ENCODE measurements at regions not wholly inside any gene's neighbourhood (a gene's known extent, or its start where the extent isn't known, plus 50 kb on each side); places are given as distances from the start of the nearest gene placed in this dataset.

GRCh38 chr13:99859178-99860177, 112.1 kb downstream of the ZIC5 start:
- DNase-seq, result no peak

- no peak for DNase-seq
Measured at GRCh38 chr13:99857738-99858137, 113.8 kb downstream of the ZIC5 start.

DNA sequence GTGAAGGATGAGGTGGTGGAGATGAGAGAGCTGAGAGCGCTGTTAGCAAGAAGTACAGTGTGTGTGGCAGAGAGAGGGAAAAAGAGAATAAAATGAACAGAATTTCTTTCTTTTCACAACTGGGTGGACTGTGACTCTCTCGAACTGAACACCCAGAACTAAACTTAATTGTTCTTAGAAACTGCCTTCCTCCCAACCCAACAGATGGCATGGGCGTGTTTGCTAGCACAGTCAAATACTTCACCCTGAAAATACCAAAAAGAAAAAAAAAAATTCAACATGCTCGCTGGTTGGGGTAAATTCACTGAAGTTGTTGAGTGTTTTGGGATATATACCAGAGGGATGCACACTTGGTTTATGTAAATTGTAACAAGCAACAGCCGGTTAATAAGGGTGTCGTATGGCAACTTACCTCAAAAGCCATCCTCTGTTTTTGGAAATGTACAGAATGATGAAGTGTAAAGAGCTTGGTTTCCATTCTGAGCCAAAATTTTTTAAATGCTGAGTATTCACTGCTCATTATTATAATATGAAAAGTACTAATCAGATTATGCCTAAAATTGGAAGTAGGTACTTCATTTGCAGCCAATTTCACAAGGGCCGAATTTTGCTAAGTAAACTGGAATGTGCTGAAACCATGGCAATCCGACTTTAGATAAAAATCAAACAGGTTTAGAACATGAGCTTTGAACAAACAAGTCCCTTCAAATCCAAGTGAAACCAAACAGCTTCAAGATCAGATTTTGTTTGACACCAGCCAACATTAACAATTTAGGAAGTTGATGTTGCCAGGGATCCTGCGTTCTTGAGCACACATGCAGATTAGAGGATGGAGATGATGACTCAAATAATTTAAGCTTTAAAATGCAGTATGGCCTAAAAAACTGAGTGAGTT, 115.8 kb downstream of the ZIC5 start:
- DNase-seq, result no peak

DNA sequence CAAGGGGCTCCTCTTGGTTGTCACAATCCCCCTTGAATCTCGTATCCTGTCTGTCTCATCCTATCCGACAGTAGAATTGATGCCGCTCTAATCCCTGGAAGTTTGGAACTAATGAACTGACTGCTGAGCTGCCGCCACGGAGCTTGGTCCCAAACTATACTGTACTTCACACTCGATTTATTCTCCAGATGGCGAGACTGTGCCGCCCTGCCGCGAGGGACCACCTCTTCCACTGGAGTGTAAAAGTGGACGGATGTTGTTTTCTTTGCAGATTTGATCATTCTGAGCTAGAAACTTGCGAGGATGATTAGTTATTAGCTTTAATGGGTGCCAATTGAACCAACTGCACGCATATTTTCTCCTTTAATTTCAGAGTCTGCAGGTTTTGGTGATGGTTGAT, 117.2 kb downstream of the ZIC5 start:
- no peak for DNase-seq

- DNase-seq, result no peak
Measured at GRCh38 chr13:99847318-99847750, 124.2 kb downstream of the ZIC5 start.

GRCh38 chr13:99845161-99845874, 126.2 kb downstream of the ZIC5 start:
- DNase-seq, result no peak

GRCh38 chr13:99844421-99844820, 127.1 kb downstream of the ZIC5 start:
- no peak for DNase-seq

DNA sequence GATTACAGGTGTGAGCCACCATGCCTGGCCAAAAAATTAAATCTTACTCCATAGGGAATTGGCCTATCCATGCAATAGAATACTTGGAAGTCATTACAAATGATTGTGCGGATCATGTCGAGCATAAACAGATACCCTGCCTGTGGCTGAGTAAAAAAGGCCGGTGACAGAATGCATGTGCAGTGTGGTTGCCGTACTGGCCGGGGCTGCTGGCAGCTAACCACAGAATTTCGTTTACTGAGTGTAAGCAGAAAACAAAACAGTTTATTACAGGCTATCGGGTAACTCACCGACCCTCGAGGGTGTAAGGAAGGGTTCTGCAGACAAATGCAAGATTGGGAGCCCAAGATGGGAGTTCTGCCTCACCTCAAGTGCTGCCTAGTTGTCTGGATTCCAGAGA, 127.7 kb downstream of the ZIC5 start:
- no peak for DNase-seq

DNA sequence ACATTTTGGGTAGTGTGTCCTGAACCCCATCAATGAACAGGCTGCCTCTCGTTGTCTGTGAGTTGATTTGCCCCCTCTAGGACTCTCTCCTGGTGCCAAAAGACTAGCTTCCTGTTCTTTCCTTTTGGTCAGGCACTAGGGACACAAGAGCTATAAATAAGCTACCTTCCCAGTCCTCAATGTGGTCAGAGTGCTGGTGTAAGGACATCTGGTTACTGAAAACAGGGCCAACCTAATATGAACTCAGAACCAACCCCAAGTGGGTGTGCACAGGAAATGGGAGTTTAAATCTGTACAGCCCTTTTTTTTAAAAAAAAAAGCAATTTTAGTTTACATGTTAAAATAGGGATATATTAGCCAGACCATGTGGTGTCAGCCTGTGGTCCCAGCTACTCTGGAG, 129.2 kb downstream of the ZIC5 start:
- DNase-seq, result no peak

DNA sequence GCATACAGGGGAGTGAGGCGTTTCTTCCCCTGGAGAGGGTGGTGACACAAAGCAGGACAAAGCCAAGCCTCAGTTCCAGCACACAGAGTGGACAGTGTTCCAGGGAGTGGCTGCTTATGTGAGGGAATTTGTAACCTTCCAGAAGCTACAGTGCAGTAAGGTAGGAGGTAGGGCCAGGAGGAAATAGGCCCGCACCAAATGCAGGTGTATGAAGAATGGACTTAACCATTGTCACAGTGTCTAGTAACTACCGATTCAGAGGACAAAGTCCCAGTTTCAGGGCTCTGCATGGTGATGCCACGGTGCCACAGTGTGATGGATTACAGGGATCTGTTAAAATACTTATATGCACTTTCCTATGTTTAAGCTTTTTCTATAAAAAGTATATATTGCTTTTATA, 135.3 kb downstream of the ZIC5 start:
- no peak for DNase-seq

DNA sequence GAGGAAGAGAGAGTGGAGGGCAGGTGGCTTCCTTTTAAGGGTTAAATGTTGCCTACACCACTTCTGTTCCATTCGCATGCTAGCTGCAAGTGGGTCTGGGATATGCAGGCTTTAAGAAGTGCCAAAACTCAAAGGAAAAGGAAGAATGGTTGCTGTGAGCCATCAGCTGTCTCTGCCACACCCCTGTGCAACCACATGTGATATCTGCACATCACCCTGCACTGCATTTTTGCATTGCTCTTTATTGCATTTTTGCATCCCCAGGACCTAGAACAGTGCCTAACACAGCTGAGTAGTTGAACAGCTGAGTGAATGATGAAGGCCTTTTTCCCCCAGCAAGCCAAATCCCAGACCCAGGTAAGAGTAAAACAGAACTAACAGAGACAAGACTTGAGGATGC, 136.1 kb downstream of the ZIC5 start:
- DNase-seq, result no peak

DNA sequence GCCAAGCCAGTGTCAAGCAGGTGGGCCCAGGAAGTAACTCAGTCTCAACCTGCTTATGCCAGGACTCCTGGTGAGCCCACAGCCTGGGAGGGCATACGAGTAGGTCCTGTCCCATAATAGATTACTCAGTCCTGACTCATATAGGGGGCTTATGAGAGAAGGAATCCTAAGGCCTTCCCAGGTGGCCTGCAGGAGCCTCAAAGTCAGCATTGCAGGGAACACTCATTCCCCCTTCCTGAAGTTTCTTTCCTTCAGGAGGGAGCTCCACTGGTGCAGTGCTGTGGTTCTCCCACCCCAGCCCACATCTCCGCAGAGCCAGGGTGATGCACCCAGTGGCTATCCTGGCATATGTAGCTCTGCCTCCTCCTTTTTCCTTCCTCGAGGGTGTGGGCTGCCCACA, 137.3 kb downstream of the ZIC5 start:
- no peak for DNase-seq

- no peak for DNase-seq
Measured at GRCh38 chr13:99832347-99832746, 139.2 kb downstream of the ZIC5 start.

DNA sequence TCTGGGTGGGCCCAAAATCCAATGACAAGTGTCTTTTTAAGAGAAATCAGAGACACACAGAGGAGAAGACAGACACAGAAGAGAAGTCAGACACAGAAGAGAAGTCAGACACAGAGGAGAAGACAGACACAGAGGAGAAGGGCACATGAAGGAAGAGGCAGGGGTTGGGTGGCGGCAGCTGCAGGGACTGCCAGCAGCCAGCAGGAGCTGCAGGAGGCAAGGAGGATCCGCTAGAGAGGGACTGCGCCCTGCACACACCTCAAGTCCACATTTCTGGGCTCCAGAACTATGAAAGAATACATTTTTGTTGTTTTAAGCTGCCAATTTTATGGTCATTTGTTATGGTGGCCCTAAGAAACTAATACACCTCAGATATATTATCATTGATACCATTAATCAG, 140.6 kb downstream of the ZIC5 start:
- no peak for DNase-seq

DNA sequence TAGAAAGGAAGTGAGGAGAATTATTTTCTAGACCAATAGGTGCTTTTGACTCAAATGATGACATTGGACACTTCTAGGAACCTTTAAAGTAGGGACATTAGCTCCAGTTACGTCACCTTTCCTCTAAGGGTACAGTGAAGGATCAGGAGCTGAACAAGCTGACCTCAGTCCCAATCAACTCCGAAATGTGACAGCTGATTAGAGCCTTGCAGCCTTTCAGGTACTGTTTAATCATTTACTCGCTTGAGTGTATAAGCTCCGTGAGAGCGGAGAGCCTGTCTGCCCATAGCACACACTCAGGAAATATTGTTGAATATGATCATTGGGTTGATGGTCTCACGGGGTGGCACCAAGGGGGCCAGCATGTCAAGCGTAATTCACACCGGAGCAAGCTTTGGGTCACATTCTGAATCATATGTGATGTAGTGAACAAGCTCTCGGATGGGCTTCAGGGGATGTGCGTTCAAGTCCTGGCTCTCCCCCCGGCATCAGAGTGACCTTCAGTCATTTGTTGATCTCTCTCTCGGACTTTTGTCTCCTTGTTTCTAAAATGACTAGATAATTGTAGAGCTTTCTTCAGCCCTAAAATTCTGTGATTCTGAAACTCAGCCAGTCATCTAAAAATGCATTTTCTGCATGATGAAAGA, 141.9 kb downstream of the ZIC5 start:
- DNase-seq, result no peak

DNA sequence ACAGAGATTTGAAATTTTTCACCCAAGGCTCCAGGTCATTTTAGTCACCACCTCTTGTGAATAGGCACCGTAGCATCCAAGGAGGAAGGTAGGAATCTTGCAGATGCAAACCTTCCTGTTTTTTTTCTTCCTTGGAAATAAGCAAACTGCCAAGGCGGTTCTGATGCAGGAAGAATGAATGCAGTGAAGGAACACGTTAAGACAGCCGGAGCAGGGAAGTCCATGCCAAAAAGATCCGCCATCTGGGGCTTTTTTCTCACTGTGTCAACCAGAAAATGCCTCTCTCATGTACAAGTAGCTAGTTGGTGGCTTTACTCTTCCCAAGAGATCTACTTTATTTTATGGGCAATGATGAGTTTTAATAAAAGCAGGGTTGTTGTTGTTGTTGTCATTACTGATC, 142.4 kb downstream of the ZIC5 start:
- no peak for DNase-seq

GRCh38 chr13:99828735-99829134, 142.8 kb downstream of the ZIC5 start:
- DNase-seq, result no peak

DNA sequence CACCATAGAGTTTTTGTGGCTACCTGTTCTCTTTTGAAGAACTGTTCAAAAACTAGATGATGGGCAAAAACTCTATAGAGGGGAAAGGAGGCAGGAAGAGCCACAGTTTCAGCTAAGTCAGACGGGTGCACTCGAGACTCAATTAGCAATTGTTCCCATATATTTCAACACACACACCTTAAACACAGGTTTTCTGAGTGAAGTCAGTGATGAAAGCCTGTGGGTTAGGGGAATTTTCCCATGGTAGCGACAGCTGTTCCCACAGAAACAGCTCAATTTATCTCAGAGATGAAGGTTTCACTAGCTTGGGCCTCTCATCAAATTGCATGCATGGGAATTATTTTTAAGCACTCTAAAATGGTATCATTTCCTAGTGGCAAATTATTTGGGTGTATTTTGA, 143.4 kb downstream of the ZIC5 start:
- DNase-seq, result no peak

DNA sequence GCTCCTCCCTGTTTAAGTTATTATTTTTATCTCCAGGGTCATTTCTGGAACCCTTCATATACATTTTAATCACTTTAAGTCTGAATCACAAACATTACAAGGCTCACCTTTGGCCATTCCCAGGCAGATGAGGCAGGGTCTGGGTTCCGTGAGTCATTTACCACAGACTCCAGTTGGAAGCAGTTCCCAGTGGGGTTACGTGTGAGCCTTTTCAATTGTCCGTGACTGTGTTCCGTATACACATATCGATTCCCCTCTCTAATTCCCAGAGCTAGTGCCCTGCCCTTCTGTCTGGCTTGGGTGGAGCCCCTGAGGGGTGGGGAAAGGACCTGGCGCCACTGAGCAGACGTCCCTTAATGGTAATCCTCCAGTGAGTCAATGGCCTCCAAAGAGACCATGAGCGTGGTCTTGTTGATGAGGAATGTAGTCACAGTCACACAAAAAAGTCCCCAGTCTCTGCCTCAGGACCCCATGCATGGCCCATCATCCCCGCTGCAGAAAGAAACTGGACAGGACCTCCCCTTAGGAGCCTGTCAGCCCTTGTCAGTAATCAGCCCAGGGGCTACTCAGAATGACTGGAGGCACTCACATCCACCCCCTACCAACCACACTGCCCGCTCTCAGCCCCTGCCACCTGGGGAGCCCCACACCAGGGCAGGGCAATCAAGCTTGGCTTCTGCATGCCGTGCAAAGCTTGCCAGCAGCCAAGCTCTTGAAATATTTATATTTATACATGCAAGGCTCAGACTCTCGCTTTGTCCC, 144.4 kb downstream of the ZIC5 start:
- no peak for DNase-seq

- DNase-seq, result no peak
Measured at GRCh38 chr13:99823961-99824360, 147.6 kb downstream of the ZIC5 start.

DNA sequence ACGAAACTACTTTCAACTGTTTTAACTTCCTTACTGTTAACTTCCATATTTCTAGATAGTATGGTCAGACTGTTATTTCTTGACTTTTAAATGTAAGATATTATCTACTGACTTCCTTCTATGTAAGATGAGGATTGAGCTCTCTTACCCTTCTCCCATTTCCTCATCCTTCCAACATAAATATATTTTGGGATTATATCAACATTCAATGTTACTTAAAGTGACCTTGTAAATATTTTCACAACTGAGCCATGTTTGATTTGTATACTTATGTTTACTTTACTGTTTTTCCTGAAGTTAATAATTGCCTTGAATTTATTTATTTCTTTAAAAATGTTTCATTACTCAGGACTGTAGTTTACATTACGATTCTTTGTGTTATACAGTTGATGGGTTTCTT, 148.7 kb downstream of the ZIC5 start:
- no peak for DNase-seq

All from left kidney (tissue), 1 donor.